Left forelimb (tissue), 1 donor: ENCODE measurements at regions not wholly inside any gene's neighbourhood (a gene's known extent, or its start where the extent isn't known, plus 50 kb on each side); places are given as distances from the start of the nearest gene placed in this dataset.
"Not testable (repeated sequence)": the region's sequence is repeated elsewhere in the genome, so short reads cannot be mapped to it uniquely, and the experiment has no call there.

ENCODE experiments used
- DNase-seq: peaks from one replicate; pipeline ENCODE4 v3.0.0-alpha.2; 2018; ENCODE audit warnings: low spot score

- DNase-seq = no peak
Measured at GRCh38 chr2:8253781-8254180, 428.1 kb upstream of the ID2 start.

- DNase-seq = not testable (repeated sequence)
Measured at GRCh38 chr2:8254214-8254613, 427.6 kb upstream of the ID2 start.

GRCh38 chr2:8254791-8255447 lies 426.9 kb upstream of the ID2 start:
- no peak for DNase-seq

- no peak for DNase-seq
Measured at GRCh38 chr2:8255448-8255800, 426.4 kb upstream of the ID2 start.

- DNase-seq = no peak
Measured at GRCh38 chr2:8256905-8257304, 425.0 kb upstream of the ID2 start.

- no peak for DNase-seq
Measured at GRCh38 chr2:8257502-8257901, 424.4 kb upstream of the ID2 start.

GRCh38 chr2:8258406-8258805 lies 423.4 kb upstream of the ID2 start:
- DNase-seq = no peak

- DNase-seq = no peak
Measured at GRCh38 chr2:8259106-8259840, 422.6 kb upstream of the ID2 start.

- DNase-seq = no peak
Measured at GRCh38 chr2:8259841-8260178, 422.0 kb upstream of the ID2 start.

- DNase-seq = no peak
Measured at GRCh38 chr2:8260213-8260612, 421.6 kb upstream of the ID2 start.

- DNase-seq = no peak
Measured at GRCh38 chr2:8263901-8264300, 418.0 kb upstream of the ID2 start.

GRCh38 chr2:8264981-8265380 lies 416.9 kb upstream of the ID2 start:
- no peak for DNase-seq

- DNase-seq = no peak
Measured at GRCh38 chr2:8265476-8266226, 416.2 kb upstream of the ID2 start.

- DNase-seq = no peak
Measured at GRCh38 chr2:8266563-8266962, 415.3 kb upstream of the ID2 start.

GRCh38 chr2:8267048-8267447 lies 414.8 kb upstream of the ID2 start:
- DNase-seq = no peak

- no peak for DNase-seq
Measured at GRCh38 chr2:8267721-8268120, 414.1 kb upstream of the ID2 start.

GRCh38 chr2:8268172-8268783 lies 413.6 kb upstream of the ID2 start:
- DNase-seq = no peak

GRCh38 chr2:8270699-8271098 lies 411.2 kb upstream of the ID2 start:
- DNase-seq = no peak

- DNase-seq = no peak
Measured at GRCh38 chr2:8271461-8271860, 410.4 kb upstream of the ID2 start.

GRCh38 chr2:8276026-8276425 lies 405.8 kb upstream of the ID2 start:
- no peak for DNase-seq

GRCh38 chr2:8277921-8278571 lies 403.8 kb upstream of the ID2 start:
- no peak for DNase-seq

GRCh38 chr2:8278709-8279354 lies 403.0 kb upstream of the ID2 start:
- DNase-seq = no peak
